ENCODE measurements at regions not wholly inside any gene's neighbourhood (a gene's known extent, or its start where the extent isn't known, plus 50 kb on each side); places are given as distances from the start of the nearest gene placed in this dataset.
A peak's percentile ranks its signal among the peaks of the same experiment; 100 is the strongest.
"Not testable (repeated sequence)": the region's sequence is repeated elsewhere in the genome, so short reads cannot be mapped to it uniquely, and the experiment has no call there.

DNA sequence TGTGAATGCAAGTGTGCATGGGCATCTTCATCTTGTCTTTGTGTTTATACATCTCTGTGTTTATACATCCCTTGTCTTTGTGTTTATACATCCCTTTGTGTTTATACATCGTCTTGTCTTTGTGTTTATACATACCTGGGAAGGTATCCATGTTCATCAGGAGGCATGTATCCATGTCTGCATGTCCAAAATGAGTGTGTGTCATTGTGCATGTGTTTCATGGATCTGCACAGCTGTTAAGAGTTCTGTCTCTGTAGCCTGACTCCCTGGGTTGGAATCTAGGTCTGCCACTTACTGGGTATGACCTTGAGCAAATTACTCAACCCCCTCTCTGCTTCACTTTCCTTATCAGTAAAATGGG is 50.1 kb upstream of the SIRPA start:
- DNase-seq (ENCODE audit: low read depth): no peak

- no peak for DNase-seq (ENCODE audit: low read depth)
Observed at GRCh38 chr20:1844325-1845162, 50.7 kb upstream of the SIRPA start.

GRCh38 chr20:1842281-1842680 is 52.9 kb upstream of the SIRPA start:
- DNase-seq (ENCODE audit: low read depth): no peak

DNA sequence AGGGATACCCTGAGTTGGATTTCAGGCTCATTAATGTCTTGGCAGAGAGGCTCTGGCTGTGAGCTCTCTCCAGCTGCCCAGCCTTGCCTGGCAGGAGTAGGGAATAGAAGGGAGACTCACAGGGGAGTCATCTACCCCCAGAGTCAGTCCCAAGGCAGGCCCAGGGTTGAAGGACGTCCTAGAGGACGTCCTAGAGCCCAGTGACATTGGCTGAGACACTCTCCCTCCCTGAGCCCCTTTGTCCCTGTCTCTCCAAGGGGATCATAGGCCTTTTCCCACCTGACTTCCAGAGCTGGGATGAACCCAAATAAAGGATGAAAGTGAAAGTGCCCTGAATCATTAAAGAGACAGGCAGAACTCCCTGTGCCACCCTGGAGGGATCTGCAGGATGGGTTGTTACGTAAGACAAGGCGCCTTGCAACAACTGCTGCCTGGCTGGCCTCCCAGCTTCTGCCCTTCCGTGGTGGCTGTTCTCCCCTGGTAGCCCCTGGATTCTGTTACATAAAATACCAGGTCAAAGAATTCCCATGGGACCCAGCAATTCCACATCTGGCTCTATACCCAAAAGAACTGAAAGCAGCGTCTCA is 53.6 kb upstream of the SIRPA start:
- no peak for DNase-seq (ENCODE audit: low read depth)

GRCh38 chr20:1840817-1841553 is 54.2 kb upstream of the SIRPA start:
- no peak for DNase-seq (ENCODE audit: low read depth)

GRCh38 chr20:1839376-1840317 is 55.6 kb upstream of the SIRPA start:
- not testable (repeated sequence) for DNase-seq (ENCODE audit: low read depth)

GRCh38 chr20:1838556-1839279 is 56.5 kb upstream of the SIRPA start:
- no peak for DNase-seq (ENCODE audit: low read depth)

GRCh38 chr20:1835186-1836035 is 59.8 kb upstream of the SIRPA start:
- DNase-seq (ENCODE audit: low read depth): no peak

GRCh38 chr20:1833728-1834726 is 61.2 kb upstream of the SIRPA start:
- DNase-seq (ENCODE audit: low read depth): no peak

- DNase-seq (ENCODE audit: low read depth): no peak
Observed at GRCh38 chr20:1833216-1833615, 62.0 kb upstream of the SIRPA start.

GRCh38 chr20:1832634-1833033 is 62.6 kb upstream of the SIRPA start:
- no peak for DNase-seq (ENCODE audit: low read depth)

- DNase-seq (ENCODE audit: low read depth): no peak
Observed at GRCh38 chr20:1831606-1832005, 63.6 kb upstream of the SIRPA start.

DNA sequence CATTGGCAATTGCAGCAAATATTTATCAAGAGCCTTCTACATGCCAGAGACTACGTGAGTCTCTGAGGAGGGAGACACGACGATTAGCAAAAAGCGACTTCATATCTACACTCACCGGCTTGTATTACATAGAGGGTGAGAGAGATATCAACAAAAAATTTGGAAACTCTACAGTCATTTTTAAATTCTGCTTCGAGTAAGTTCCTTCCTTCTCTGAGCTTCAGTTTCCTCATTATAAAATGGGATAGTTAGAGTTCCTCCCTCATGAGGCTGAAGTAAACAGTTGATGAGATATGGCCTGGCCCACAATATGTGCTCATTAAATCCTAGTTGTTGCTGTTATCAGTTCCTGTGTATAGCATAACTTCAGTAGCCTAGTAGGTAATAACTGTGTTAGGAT is 64.1 kb upstream of the SIRPA start:
- no peak for DNase-seq (ENCODE audit: low read depth)

DNA sequence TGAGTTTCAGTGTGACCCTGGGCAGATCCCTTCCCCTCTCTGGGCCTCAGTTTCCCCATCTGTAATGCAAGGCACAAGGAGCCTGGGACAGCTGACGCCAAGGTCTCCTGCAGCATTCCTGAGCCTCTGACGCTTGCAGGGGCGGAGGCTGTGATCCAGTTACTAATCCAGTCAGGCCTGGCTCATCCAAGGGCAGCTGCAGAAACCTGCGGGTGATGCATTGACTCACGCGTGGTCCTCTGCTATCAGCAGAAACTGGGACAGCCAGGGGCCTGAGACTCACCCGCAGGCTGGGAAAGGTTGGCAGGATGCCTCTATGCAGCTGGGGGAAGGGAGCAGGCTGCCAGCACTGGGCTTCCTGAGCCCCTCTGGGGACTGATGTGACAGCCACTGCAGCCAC is 65.0 kb upstream of the SIRPA start:
- DNase-seq (ENCODE audit: low read depth): peak; percentile 93

GRCh38 chr20:1829531-1829930 is 65.7 kb upstream of the SIRPA start:
- no peak for DNase-seq (ENCODE audit: low read depth)

DNA sequence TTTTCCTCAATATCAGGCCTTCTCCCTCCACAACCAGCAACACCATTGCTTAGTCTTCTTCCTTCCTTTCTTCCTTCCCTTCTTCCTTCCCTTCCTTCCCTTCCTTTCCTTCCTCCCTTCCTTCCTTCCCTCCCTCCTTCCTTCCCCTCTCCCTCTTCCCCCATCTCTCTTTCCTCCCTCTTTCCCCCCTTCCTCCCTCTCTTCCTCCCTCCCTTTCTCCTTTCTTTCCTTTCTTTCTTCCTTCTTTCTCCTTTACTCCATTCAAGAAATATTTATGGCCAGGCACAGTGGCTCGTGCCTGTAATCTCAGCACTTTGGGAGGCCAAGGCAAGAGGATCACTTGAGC is 66.4 kb upstream of the SIRPA start:
- DNase-seq (ENCODE audit: low read depth): no peak

DNA sequence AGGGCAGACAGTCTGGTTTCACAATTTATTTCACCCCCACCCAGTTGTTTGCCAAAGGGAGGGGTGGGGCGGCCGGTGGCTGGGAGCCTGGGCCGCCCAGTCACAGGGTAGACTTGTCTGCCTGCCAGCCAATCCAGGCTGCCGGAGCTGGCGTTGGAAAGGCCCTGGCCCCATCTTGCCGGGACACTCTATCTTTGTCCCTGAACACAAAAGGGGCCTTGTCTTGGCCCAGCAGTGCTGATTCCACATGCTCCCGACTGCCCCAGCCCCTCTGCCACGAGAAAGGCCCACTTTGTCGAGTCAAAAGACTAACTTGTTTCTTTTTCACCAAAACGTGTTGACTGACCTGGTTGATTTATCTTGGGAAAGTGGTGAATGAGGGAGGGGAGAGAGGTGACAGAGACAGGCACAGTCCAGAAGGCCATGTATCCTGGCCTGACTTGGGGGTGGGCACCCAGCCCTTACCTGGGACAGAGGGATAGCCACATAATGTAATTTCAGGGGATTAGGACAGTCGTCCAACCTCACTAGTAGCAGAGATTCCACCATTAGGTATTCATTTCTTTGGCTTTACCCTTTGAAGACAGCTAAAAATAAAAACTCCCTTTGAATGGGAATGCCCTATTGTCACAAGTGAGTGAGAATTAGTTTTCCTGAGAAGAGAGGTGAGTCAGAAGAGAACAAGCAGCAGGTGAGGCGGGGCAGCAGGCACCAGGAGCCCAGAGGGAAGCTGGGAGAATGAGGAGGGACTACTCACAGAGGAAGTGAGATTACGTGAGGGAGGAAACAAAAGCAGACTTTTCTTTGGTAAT is 67.0 kb upstream of the SIRPA start:
- no peak for DNase-seq (ENCODE audit: low read depth)

DNA sequence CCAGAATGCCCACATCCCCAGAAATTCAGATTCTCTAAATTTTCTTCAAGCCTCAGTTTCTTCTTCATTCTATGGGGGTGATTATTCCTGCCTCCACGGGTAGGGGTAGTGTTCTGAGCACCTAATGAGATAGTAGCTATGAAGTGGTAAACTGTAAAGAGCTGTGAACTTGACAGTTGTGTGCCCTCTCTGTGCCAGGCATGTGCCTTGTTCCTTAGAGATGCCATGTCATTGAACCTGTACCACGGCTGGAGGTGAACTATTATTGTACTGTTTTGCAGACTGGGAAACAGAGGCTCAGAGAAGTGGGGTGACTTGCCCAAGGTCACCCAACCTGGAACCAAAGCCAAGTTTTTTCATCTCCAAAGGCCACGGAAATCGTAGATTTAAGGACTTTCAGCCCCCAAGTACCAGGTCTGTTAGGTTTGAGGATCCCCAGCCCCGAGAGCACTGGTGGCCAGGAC is 67.7 kb upstream of the SIRPA start:
- no peak for DNase-seq (ENCODE audit: low read depth)
